ENCODE measurements at regions not wholly inside any gene's neighbourhood (a gene's known extent, or its start where the extent isn't known, plus 50 kb on each side); places are given as distances from the start of the nearest gene placed in this dataset.
A peak's percentile ranks its signal among the peaks of the same experiment; 100 is the strongest.

DNA sequence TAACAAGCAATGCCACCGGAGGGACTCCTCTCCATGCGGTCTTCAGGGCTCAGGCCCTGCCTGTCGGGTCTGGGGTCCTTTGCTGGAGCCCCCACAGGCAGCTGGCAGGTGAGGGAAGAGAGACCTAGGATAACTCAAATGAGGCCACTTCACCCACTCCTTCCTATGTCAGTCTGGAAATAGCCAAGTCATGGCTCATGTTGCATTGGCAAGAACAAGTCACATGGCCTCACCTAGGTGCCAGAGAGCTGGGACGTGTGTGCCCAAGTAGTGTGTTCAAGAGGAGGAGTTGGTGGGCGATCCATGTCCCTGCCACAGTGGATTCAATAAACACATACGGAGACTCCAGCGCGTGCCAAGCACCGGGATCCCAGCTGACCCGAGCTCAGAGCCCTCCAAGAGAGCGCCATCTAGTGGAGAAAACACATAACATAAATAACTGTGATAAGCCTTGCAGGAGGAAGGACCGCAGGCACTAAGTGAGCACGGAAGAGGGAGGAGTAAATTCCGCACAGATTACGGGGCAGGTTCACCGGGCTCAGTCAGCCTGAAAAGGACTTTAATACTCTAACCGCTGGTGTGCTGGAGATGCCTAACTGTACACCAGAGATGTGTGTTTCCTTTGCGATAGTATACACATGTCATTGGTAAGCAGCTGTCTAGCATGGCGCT is 580.8 kb downstream of the CCDC171 start:
- no peak for DNase-seq

DNA sequence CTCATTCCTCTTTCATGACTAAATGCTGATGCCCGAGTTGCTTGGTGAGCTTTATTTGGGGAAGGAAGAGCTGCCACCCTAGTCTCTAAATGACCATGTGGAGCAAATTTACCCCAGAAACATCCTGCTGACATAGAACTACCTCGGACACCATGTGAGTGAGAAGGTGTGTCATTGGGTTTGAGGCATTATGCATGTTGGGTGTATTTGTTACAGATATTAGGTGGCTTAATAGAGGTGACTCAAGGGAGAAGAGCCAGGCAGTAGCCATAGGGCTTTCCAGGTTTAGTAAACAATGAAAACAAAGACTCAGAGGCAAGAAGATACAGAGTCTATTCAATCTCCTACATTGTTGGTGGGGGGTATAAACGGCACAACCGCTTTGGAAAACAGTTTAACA is 581.5 kb downstream of the CCDC171 start:
- DNase-seq, result no peak

DNA sequence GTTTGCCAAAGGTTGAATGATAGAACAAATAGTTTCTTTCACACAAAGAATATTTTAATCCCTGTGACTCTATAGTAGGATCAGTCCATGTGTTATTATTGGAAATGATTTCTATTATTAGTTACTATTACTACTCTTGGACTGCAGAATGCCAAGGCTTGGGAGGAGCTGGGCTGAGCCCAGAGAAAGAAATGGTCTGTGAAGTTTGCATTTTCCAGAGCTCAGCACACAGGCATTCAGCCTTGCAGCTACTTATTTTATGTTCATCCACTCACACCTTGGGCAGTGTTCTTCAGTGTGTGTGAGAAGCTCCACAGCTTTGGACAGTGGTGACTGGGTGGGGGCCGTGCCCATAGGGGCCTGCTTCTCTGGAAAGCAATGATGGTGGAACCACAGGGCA is 583.1 kb downstream of the CCDC171 start:
- no peak for DNase-seq

DNA sequence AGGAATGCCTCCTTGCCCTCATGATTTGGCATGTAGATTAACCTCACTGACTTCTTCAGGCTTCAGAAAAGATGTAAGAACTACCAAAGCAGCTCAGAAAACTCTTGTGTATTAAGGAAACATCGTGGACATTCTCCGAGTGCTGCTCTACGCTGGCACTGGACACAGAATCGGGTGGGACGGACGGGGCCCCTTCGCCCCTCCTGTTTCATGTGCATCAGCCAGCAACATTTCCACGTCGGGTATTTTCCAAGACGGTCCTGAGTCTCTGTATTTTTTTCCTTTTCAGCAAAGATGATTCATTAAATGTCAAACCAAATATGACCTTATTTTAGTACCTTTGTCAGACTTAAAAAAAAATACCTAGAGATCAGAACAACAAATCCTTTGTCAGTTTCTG is 583.6 kb downstream of the CCDC171 start:
- DNase-seq, result no peak

DNA sequence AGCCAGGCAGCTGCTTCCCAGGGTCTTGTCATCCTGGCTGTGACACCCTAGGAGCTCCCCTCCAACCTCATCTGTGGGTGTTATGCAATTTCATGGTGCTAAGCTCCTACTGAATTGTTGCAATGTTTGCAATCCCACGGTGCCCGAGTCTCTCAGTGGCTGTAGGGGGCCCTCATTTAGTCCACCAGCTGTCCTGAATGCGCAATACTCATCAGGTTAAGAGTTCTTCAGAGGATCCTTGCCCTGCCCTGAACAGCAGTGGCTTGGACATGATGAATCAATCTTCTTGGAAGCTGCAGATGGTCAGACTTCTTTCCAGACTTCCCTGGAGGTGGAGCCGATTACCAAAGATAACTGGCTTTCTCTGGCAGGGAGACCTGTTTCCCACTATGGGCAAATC is 584.1 kb downstream of the CCDC171 start:
- DNase-seq, result no peak

DNA sequence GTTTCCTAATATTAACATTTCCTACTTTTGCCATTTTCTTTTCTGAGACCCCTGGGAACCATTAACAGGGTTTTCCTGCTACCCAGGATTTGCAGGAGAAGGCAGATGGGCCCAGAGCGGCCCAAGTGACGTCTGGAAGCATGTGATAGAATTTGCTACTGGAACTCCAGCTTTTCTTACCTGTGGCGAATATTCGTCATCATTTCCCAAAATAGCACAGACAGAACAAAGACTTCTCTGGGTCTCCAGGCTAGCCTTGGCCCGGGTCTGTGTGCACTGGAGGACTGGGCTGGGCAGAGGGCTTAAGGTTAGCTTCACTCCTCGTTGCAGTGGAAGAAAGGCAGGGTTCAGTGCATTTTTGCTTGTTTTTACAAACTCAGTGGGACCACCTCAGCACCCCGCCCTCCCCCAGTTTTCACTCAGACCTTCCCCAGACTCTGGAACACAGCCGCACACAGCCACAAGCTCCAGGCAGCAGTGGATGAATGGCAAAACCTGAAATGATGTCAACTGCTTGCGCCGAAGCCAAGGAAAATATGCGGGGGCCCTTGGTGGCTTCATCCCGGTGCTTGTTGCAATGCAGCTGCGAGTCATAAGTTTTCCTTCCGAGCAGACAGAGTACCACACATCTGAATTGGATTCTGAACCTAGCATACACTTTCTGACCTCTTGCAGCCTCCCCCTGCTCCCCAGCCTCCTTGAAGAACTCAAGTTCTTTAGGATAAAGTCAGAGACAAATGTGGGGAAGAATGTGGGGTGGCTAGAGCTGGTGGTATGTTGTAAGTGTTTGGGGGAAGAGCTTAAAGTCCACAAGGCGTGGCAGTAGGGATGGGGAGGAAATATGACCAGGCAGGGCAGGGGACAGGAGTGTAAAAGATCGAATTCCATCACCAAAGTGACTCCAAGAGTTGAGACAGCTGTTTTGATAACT is 586.0 kb downstream of the CCDC171 start:
- no peak for DNase-seq

DNA sequence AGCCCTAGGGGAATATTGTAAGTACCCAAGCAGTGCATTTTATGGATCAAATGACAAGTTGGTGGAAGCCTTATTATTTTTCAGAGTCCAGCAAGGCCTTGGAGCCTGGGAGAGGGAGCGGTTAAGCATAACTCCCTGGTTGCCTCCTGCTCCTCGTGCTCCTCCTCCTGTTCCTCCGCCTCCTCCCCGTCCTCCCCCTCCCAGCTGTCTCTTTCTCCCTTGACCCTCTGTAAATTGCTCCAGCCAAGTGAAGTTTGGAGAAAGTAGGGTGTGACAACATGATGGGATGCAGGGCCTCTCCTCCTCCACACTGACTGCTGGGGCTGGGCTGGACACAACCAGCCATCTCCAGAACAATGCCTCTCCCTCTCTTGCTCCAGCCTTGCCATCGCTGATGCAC is 586.9 kb downstream of the CCDC171 start:
- no peak for DNase-seq

DNA sequence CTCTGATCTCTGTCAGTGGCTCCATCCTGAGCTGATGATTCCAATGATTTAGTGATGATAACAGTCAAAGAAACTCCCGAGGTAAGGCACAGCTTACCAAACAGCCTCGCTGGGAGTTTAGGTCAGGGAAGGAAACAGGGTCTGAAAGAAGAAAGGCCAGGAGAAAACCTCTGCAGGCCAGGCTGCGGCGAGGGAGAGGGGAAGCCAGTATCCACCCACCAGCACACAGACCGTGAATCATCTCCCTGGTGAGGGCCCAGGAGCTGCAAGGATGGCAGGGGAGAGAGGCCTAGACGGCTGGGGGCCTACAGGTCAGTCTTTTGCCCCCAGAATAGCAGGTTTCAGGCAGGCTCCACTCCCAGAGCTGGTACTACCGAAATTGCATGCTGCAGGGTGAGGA is 590.5 kb downstream of the CCDC171 start:
- no peak for DNase-seq

DNA sequence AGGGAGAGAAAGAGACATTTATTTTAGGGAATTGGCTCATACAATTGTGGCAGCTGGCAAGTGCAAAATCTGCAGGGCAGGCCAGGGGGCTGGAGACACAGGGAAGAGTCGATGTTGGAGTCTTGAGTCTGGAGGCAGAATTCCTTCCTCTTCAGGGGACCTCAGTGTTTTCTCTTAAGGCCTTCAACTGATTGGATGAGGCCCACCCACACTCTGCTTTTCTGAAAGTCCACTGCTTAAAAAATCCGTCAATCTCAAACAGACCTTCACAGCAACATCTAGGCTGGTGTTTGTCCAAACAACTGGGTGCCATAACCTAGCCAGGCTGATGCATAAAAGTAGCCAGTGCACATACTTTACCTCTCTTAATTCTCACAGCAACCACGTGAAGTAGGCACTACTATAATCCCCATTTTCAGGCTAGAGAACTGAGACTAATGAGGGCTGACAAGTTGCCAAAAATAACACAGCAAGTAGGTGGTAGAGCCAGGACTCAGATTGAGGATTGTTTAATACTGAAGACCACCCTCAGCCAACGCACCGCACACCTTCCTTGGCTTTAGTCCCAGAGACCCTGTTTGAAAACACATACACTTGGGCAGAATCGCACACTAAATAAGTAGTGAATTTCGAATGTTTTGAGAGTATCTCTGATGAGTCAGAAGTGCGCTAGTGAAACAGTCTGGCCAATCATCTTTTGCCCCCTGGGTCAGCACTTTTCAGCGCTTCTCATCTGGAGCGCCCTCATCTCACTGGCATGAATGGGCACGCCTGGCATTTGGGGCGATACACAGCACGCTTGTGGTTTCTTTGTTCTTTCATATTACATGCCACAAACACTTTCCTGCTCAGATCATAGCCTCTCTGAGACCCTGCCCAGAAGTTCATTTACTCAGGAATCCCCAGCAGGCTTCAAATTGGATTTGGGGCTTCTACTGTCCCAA is 591.4 kb downstream of the CCDC171 start:
- DNase-seq, result peak; percentile 96

DNA sequence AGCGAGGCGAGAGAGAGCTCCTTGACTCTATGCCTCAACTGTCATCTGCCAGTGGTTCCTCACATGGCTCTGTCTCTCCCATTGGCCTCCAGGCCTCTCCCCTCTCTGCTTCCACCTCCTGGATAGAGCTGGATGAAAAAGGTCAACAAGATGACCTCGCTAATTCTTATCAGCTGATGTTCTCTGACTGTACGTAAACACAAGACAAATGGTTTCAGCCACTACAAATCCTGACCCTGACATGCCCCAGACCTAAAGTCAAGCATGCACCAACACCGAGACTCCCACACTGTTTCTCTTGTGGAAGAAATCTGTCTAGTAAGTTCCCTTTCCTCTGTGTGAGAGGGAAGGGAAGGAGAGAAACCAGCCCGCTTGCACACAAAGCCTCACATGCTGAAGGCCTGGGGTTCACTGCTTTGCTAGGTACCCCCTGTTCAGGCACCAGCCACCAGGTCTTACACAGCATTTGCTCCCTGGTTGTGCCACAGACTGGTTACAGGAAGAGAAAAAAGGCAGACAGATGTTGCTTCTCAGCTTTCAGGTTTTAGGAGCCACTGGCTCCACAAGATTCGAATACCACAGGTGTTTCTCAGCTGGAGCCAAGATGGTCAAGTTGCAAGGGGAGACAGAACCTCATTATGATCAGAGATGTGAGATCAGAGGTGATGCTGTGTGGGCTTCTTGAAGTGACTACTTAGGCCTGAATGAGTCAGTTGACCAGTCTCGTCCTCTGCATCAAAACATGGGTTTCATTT is 592.5 kb downstream of the CCDC171 start:
- DNase-seq, result peak; percentile 24

DNA sequence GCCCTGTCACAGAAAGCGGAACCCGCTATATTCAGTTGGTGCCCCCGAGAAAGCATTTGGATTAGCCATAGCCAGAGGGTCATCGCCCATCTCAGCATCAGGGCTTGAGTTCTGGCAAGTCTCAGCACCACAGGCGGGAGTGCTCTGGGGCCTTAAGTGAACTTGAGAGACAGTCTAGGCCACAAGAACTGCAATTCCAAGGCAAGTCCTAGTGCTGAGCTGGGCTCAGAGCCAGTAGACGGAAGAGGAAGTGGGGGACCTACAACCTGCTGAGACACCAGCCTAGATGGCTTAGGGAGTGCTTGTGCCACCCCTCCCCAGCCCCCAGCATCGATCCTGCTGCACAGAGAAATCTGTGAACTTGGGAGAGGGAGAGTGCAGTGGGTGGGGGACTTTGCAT is 594.9 kb downstream of the CCDC171 start:
- peak; percentile 86 for DNase-seq

DNA sequence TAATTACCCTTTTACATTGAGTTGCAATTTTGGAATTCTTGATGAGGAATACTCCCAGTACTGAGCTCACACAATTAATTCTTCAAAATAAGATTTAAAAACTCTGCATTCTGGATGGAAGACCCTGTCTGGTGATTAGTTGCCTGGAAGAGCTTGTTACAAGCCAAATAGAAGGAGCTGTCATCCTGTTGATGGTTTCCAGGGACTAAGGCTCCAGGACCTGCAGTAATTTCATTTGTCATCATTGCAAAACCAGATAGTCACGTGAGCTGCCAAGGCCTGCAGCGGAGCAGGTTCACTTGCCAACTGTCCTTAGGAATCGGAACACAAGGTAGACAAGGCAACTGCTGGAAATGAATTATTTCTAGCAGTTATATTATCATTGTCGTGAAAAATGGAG is 597.7 kb downstream of the CCDC171 start:
- DNase-seq, result no peak

DNA sequence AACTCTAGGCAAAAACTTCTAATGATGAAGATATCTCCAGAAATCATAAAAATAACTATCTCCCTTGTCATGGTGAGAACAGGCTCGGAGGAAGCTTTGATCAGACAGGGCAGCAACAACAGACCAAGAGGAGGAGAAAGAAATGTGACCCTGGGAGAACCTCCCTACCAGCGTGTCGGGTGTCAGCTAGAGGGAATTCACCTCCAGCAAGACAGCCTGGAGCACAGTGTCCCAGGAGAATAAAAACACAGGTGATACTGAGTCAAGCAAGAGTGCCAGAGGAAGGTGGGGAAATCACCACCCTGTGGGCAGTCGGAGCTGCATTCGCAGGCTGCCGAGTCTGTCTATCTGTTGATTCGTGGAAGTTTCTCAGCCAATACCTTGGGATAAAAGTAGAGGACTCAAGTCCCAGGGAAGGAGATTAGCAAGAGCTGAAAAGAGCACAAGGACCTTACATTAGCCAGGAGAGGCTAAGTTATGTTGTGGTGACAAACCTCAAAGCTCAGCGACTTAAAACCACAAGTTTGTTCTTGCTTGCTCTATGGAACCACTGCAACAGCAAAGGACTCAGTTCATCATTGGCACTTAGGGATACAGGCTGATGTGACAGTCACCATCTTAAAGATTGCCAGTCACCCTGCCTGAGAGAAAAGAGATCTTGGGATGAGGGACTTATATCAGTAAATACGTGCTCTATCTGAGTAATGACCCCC is 598.3 kb downstream of the CCDC171 start:
- DNase-seq, result peak; percentile 12

DNA sequence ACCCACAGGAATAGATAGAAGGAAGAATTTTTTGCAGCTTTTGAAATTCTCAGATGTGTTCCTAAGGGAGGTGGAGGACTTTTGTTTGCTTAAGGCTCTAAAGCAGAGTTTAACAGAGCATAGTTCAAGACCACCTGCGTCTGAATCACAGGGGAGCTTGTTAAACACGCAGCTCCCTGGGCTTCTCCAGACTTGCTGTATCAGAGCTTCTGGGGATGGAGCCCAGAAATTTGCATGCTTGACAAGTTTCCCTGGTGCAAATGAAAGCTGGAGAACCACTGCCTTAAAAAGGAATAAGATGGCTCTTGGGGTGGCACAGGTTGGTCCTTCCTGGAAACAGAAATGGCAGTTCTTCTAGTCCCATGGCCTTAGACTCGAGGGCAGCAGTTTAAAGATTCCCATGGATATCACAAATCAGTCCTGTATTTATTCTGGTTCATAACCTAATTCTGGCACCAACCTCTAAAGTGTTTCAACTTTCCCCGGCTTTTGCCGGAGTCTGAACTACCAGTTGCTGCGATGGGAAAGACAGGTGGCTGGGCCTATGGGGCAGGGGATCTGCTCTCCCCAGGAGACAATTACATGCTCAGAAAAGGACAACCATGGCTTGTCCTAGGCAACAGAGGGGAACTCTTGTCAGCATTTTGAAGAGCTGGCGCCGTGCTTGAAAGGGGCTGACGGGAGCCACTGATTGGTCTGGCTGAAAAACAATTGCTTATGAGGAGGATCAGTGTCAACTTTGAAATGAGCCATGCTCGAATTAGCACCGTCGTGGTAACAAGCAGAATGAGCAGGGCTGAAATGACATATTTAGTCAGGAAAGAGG is 599.6 kb downstream of the CCDC171 start:
- peak; percentile 78 for DNase-seq

DNA sequence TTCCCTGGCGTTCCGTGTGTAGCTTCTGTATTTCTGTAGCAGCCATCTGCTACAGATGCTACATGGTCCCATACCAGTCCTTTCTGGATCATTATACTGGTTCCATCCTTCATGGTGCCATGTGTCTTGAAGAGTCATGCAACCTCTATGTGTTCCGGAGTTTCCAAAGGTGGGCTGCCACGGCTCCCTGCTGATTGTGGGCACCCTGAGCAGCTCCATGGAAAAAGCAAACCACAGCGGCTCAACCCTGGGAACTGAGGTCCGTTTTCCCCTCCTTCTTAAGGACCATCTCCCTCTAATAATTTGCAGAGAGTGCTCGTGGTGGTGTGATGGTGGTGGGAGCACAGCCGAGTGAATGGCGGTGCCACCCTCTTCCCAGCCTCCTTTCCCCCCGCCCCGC is 600.4 kb downstream of the CCDC171 start:
- no peak for DNase-seq

DNA sequence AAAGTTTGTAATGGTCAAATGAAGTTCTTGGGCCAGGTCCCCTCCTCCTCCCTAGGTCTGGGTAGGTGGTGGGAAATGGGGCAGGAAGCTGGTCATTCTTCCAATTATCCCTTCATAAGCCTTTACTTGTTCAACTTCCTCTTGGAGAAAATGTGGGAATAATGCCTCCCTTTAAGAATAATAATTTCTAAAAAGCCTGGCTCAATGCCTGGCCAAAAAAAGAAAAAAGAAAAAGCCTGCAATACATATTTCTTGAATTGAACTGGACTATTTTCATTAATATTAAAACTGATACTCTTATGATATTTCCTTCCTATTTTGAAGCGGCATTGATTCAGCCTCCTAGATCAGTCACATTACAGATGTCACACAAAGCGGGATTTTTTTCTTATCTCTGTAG is 600.9 kb downstream of the CCDC171 start:
- no peak for DNase-seq

DNA sequence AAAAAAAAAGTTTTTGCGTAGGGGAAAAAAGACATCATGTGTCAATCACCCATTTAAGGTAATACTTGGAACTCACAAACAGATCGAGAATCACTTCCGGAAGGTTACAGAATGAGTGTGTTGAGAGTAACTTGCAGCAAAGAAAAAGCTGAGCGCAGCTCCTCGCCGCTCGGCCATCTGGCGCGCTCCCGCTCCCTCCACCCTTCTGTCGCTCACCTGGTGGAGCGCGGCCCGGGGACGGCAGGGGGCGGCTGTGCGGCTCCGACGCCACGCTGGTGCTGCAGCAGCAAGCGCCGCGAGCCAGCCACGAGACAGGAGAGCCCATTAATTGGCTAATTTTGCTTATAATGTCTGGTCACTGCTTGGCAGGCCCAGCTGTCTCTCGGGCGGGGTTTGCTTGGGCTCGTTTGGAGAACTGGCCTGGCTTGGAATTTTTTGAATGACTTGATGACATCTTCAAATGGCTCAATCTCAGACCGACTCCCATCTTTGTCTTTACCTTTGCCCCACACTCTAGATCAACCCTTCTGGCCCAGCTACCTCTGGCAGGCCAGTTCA is 601.8 kb downstream of the CCDC171 start:
- DNase-seq, result no peak

DNA sequence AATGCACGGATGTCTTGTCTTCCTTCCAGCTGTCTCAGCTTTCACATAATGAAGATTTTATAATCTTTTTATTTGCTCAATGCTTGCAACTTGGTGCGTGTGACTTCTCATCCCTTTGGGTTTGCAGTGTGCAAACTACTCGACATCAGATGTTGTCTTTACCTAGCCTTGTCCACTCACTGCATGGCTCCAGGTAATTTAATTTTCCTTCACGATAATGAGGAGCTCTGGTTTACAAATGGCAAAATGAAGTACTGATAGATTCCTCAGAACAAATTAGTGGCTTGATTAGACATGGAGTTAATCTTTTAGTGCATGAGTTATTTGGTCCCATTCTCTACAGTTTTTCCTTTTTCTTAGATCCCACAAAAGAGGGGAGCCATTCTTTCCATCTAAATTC is 603.0 kb downstream of the CCDC171 start:
- DNase-seq, result no peak

DNA sequence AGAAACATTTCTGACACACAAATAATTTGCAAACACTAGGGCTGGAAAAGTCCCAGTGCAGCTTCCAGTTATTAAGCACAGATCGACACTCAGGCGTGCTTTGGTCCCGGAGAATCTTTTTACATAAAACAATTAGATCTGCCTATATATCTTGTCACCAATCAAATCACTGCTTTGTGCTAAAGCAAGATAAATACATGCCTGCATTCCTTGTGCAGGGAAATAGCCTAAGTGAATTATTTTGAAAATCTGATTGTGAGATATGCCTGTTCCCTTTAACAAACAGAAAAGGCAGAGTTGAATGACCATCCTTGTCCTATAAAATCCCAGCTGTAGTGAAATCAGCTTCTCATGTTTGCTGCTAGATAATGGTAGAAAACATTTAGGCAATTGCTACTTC is 604.4 kb downstream of the CCDC171 start:
- DNase-seq, result no peak

DNA sequence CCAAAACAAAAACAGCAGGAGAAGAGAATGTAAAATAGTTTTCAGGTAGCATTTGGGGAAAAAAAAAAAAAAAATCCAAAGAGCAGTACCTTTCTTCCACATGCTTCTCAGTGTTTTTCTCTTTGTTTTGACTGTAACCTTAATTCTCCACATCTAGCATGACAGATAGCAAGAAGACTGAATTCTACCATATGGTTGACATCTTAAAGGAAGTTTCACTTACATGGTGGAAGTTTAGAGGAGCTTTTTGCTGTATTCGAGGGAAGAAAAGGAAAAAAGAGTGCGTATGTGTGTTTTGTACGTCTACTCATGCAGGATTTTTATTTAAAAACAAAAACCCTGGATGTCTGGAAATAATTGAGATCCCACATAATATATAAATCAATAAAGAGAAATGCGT is 604.8 kb downstream of the CCDC171 start:
- no peak for DNase-seq

DNA sequence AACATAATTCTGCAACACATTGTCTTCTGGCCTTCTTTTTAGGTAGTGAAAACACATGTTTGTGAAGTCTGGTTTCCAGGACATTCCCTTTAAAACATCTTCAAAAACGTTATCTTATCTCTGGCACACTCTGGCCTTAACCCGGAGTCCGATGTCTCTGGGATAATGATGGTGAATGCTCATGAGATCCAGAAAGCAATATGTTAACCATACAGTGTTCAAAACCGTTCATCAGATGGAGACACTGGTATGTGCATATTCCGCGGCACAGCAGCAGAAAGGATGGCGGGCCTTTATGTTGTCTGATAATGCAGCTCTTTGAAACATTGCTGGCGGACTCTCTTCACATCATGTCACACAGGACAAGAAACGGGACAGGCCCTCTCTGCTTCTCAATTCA is 605.2 kb downstream of the CCDC171 start:
- DNase-seq, result no peak

Data from DMS79 treated with DMSO at 0.1 percent for 48 hours (cell line).